GM21381 (cell line): ENCODE measurements at regions not wholly inside any gene's neighbourhood (a gene's known extent, or its start where the extent isn't known, plus 50 kb on each side); places are given as distances from the start of the nearest gene placed in this dataset.
"Not testable (repeated sequence)": the region's sequence is repeated elsewhere in the genome, so short reads cannot be mapped to it uniquely, and the experiment has no call there.

Experiments
- ATAC-seq: cut with Tn5 transposase; IDR thresholded peaks from one replicate; pipeline ENCODE4 v1.9.1; 2021; ENCODE audit warnings: mild to moderate bottlenecking, moderate library complexity; ENCODE audit not compliant: unreplicated experiment

DNA sequence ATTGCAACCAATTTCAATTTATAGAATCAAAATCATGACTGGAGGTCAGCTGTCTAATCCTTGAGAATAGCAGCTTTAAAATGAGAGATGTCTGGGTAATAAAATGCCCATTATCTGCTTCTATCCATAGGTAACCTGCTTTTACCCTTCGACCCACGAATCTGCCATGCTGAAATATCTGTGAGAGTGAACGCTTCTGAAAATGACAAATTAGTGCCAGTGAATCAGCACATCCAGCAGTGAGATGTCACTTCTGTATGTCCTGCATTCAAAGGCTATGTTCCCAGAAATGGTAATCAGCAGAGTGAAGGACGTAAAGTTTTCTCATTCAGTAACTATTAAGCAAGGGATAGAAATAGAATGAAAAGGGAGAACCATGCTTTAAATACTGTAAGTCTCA, 532.4 kb upstream of the ITGA1 start:
- ATAC-seq = no peak

DNA sequence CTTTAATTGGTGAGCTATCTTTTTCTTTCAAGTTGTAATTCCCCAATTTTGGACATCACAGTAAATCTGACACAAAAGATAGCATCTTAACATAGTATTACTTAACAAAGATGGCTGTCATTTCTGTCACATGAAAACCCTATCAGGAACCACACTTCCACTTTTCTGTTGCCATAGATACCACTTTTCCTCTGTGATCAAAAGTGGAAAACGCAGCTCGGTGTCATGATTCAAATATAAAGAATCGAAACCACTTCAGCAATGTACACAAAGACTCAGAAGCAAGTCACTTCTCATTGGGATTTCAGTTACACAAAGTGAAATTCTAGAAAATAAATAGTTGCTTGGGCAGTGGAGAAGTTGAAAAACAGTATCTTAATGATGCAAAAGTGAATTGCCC, 524.9 kb upstream of the ITGA1 start:
- no peak for ATAC-seq

DNA sequence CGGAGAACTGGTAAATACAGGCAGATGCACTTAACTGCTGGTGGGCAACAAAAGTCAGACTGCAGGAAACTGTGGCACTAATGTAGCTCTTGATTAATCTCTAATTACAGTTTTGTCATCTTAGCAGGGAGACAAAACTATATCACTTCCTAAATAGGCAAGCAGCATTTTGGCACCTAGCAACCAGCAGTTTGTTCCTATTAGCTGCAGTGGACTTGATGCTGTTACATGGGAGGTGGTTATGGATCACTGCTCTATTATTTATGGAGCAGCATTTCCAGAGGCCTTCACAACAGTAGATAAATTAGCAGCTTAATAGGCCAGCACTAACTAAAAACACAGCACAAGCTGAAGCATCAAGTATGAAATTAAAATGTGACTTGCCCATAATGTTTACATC, 518.3 kb upstream of the ITGA1 start:
- no peak for ATAC-seq

DNA sequence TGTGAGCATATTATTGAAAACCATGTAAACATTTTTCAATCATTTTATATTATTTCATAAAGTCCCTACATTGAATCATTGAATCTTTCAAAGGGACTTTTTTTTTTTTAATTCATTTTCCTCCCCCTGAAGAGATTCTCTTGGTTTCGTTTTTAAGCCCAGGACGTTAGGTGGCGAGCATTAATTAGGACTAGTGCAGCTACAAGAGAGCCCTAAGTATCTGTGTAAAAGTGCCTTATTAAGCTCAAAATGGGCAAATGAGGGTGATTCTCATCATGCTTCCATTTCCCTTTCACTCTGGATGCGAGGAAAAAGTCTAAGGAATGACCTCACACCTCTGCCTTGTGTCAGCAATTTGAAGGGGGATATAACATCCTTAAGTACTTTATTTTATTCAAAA, 517.9 kb upstream of the ITGA1 start:
- ATAC-seq = no peak

DNA sequence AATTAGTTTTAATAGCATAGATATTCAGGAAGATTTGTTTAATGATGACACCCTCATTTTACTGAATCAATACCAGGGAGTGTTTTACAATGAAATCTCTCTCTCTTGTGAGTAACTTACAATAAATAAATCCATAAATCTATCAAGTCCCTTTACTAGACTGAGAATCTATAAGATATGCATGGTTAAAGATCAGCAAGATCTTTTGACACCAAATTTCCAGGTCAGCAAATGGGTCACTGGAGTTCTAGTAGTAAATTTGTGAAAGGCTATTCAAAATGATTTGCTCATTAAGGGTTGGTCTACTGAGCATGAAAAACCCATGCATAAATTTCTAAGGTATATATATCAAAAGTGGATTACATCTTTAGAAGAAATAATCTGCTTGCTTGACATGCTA, 512.1 kb upstream of the ITGA1 start:
- ATAC-seq = no peak

DNA sequence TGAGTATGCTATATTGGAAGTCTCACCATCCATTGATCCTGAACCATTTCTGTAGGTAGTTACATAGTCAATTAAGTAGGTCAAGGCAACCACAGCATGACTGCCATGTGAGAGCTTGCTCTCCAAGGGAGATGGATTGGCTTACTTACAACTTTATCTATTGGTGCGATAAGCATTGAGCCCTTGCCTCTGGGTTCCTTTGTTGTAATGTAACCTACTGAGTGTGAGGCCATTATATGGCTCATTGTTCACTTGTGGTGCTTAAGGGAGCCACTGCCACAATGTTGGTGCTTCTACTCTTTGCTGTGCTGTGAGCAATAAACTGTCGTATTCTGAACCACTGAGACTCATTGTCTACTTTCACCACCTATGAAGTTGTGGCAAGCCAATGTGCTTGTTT, 510.6 kb upstream of the ITGA1 start:
- no peak for ATAC-seq

DNA sequence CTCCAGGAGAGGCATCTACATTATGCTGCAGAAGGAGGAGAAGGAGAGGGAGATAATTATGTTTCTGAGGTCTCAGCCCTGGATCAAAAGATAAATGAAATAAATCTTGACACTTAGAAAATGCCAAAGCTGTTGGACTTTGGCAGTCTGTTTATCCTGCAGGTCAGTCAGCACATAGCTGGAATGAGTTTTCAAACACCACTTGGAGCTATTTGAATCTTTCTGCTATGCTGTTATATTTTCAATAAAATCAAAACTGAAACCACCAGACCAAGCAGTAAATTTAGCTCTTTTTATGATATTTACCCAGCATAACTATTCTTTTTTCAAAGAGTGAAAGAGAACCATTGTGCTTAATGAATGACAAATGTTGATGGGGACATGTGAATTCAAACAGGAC, 505.1 kb upstream of the ITGA1 start:
- ATAC-seq = no peak

DNA sequence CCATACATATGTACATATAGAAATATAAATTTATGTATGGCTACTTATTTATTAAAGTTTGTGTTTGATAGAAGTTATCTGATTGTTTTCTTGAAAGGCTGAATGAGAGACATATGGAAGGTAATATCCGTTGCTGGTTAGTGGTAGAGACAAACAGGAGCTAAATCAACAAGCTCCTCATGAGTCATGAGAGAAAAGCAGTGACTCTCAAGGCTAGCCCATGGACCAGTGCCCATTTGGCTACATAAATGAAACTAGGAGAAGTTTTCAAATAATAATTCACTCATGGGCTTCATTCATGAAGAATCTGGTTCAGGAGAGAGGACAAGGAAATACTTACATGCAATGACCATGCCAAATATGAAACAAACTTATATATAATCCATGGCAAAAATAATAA, 504.5 kb upstream of the ITGA1 start:
- no peak for ATAC-seq

DNA sequence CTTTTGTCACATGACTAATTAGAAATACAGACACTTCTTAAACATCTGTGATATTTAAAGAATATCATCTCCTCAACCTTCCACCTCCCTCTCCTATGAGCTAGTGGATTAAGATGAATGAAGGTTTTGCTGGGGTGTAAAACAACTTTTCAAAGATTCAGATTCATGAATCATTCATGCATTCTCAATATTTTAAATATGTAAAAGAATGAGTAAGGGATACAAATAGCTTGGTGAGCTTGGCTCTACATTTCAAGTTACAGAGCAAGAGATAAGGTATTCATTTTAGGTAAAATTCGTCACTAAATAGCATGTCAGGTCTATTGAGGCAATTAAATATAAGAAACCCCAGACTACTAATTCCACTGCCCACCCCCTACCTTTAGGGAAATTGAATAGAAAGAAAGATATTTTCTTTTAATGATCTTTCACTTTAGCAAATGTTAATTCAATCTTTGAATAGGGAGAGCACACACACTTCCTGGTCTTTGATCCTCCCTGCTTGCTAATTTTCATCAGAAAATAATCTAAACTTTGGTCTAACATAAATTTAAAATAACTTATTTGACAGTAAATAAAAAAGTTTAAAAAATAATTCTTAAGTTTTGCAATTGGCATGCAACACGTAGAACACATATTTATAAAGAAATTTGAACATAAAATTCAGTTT, 486.9 kb upstream of the ITGA1 start:
- ATAC-seq = no peak

DNA sequence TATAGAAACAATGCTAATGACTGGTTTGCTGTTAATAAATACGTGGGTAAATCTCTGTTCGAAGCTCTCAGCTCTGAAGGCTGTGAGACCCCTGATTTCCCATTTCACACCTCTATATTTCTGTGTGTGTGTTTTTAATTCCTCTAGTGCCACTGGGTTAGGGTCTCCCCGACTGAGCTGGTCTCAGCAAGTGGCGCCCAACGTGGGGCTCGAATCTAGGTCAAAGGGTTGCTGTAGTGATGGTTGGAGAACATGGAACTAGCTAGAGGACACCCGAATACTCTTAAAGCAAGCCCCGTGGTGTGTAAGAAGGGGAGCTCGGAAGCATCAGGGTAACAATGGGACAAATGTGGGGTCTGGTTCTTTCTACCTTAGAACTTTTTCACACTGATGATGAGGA, 482.9 kb upstream of the ITGA1 start:
- not testable (repeated sequence) for ATAC-seq

DNA sequence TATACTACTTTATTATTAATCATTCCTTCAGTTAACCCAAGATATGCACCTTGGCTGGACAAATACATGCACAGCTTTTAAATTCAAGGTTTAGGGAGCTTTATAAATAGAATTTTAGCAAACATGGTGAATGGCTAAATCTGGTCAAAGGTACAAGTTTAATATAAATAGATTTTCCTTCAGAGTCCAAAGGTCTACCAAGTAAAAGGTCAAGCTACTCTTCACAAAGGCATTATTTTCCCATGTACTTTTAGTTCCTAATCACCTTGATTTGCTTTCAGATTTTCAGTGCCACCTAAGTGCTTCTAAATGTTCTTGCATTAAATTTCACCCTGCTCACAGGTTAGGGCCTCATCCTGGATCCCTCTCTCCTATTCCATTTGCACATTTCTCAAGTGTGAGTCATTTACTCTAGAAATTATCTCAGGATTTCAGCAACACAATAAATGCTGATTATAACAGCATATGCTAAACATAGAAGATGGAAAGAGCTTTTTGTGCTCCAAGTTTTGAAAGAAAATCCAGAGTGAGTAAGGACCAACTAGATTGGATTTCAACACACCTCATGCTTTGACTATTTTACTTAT, 459.4 kb upstream of the ITGA1 start:
- ATAC-seq = no peak

DNA sequence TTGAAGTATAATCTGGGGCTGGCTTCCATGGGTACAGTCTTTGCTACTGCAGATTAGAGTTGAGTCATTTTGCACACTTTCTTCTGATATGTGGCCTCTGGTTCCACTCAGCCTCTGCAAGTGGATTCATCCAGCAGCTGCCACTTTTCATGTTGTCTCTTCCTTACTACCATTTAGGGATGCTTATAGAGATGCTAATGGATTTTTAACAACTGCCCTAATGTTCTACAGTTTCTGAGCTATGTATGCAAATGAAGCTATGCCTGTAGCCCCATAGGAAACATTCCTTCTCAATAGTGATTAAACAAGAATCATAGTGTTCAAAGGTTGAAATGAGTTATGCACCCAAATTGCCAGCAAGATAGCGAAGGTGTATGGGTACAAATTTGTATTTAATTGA, 456.0 kb upstream of the ITGA1 start:
- ATAC-seq = no peak

DNA sequence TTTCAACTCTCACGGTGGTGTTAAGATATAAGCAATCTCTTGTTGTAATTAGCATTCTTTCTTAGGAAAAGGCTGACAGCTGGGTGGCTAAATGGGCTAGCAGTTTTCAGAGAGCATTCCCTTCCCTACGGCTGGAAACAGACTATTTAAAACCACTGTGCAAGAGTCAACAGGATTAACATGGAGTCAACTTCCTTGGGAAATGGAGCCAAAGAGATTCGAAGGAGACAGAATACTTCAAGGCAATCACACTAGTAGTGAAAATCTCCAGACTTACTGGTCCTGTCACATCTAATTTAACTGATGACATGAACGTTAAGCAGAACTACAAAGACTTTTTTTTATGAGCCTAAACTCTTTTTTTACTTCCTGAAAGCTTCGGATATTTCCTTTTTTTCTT, 453.3 kb upstream of the ITGA1 start:
- no peak for ATAC-seq

DNA sequence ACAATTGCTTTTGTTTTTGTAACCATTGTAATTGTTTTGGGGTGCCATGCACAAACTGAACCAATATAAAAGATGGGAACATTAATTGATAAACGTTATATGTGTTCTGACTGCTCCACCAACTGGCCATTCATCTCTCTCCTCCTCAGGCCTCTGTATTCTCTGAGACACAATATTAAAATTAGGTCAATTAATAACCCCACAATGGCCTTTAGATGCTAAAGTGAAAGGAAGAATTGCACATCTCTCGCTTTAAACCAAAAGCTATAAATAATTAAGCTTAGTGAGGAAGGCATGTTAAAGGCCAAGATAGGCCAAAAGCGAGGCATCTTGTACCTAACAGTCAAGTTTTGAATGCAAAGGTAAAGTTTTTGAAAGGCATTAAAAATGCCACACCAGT, 448.4 kb upstream of the ITGA1 start:
- ATAC-seq = no peak

DNA sequence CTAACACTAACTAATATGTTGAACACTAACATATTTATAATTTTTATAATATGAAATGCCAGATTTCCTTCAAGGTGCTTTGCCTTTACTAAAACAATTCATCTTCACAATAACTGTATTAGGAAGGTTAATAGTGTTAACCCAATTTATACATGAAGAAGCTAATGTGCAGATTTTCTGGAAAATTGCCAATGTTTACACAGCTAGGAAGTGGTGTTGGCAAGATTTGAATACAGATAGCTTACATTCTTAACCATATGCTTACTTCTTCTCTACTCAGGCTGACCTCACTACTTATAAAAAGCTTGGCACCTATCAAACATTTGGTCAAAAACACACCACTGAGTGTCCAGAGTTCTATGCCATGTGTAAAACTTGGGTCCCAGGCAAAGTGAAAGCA, 445.4 kb upstream of the ITGA1 start:
- ATAC-seq = no peak

DNA sequence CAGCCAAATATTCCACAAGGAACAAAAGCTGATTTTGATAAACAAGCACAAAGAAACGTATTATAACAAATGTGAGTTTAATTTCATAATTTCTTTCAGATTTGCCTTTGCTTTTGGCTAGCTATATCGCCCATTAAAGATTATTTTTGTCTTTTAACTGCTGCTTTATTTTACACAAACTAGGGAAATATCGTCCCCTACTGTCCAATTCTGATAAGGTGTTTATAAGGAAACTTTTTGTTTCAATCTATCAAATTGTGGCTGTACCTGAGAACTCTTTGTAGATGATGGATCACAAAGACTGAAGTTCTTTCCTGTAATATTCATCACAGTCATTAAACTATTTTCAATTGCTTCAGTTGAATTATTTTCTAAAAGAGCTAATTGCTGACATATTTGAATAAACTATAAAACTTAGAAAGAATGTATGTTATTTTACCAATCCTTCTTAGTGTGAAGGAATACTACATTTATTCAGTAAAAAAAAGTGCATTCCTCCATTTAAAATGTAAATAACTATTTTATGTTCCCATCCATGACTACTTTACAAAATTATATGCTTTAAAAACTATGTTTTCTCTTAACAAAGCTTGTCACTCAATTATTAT, 431.3 kb upstream of the ITGA1 start:
- ATAC-seq = no peak

DNA sequence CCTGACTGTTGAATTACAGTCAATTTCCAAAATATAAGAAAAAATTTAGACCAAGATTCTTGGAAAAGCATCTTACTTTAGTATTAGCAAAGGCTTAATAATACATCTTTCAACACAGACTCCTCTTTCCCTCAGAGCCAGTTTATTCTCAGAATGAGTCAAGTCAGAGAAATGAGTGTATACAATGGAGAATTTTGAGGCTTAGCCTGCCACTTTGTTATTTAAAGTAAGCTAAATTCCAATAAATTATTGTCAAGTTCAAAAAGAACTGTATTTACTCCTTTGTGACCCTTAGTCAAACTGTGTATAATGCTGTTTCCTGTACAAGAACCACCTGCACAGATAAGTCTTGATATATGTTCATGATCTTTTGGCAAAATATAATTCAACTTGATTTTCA, 428.5 kb upstream of the ITGA1 start:
- no peak for ATAC-seq

DNA sequence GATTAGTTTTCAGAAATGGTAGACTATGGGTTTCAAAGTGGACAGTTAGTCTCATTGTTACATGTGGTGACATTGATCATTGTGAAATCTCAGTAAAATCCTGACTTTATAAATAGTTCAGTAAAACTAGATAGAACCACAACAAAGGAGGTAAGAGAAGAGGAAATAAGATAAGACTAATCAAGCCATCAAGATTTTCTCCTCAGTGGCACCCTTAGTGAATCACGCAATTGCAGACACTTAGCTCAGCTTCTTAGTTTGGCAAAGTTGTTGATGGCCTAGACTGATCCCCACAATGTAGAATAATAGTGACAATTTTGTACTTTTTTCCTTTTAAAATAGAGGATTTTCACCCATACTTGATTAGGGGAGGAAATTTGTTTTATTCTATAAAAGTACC, 426.7 kb upstream of the ITGA1 start:
- no peak for ATAC-seq

DNA sequence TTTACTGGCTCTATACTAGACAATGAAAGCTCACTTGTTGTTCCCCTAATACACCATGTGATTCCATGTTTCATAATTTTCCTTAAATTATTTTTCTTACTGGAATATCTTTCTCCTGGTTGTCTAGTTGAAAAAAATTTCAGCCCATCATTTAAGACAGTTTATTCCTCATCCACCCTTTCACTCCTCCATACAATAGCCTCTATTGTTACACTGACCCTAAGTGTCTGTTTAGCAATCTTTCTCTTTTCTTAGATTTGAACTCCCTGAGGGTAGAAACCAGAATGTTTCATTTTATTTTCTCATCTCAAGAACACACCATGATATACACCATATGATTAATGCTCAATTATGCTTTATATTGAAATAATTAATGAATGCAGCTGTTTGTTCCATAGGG, 413.4 kb upstream of the ITGA1 start:
- ATAC-seq = no peak

DNA sequence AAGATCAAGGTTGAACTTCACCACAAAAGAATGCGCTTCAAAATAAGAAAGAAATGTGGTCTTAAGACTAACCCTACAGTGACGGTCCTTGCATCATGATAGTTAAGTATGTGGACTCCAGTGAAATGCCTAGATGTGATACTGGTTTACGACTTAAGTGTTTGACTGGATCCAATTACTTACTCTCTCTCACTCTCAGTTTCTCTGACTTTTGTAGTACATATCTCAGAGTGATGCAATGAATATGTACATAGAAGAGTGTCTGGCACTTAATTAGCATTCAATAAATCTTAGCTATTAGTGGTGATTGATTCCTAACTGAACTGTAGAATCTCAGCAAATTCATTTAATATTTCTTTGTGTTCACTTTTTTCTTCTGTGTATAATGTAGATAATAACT, 411.7 kb upstream of the ITGA1 start:
- no peak for ATAC-seq

DNA sequence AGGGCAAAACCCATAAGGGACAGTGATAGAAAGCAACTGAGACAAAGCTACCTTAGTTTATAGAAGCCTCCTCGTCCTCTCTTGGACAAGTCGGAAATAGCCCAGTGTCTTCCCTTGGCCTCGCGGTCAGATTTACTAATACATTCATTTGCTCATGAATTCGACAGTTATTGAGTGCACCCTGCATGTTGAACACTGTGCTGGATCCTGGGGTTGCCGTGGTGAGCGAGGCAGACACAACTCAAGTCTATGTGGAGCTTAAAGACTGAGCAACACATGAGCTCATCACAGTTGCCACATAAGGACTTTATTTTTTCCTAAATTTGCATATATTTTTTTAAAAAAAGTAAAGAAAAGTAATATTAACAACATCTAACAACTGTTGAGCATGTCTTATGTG, 411.1 kb upstream of the ITGA1 start:
- no peak for ATAC-seq

DNA sequence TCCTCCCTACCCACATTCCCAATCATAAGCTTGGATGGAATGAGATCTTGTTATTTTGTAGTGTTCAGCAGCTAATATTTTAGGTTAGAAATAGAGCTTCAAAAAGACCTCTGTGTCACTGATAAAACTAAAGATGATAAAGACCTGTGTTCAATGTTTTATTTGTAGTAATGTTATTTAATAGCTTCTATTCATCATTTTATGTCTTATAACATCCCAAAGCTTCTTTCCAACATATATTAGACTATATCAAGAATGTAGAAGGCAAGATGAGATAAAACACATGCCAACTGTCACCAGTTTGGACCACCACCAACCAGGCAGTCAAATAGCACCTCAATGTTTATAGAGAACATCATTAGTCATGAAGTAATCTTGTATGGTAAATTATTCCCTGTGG, 409.5 kb upstream of the ITGA1 start:
- ATAC-seq = no peak

DNA sequence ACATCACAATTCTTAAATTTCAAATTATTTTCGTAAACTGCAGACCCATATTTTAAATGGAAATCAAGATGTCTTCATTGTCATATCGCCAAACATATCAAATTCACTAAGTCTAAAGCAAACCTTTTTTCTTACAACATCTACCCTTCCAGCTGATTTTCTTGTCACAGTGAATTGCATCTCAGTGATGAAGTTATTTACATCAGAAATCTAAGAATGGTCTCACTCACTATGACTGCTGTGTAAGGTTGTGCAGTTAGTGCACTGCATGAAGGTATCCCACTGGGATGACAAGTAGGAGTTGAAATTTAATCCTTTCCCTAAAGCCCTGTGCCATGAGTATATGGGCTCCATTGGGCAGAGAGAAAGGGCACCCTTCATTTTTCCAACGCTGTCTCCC, 399.4 kb upstream of the ITGA1 start:
- no peak for ATAC-seq
